C4-2B (cell line): ENCODE measurements at regions not wholly inside any gene's neighbourhood (a gene's known extent, or its start where the extent isn't known, plus 50 kb on each side); places are given as distances from the start of the nearest gene placed in this dataset.

Experiments
- H3K27ac ChIP-seq: fragments of 450-650 bp; 2 replicates; pipeline ENCODE4 v1.5.1; 2017
- CTCF ChIP-seq: fragments of 450-650 bp; conservative IDR thresholded peaks from 2 replicates; pipeline ENCODE4 v1.5.1; 2017; ENCODE audit warnings: mild to moderate bottlenecking
- ZFX ChIP-seq: fragments of 450-650 bp; IDR thresholded peaks from 2 replicates; pipeline ENCODE4 v1.6.1; 2017

- no peak for TF ChIP-seq CTCF
- no peak for TF ChIP-seq ZFX
- no peak overlapping the region for H3K27ac ChIP-seq
Observed at GRCh38 chr4:36492590-36492989, 211.2 kb downstream of the DTHD1 start.

GRCh38 chr4:36493251-36493650 is 211.8 kb downstream of the DTHD1 start:
- H3K27ac ChIP-seq, result no peak overlapping the region

GRCh38 chr4:36494016-36494415 is 212.6 kb downstream of the DTHD1 start:
- TF ChIP-seq CTCF (no peak), ZFX (no peak)

More at GRCh38 chr4:36493251-36493650, 211.8 kb downstream of the DTHD1 start:
- TF ChIP-seq CTCF, result no peak
- no peak for TF ChIP-seq ZFX

GRCh38 chr4:36494747-36495146 is 213.3 kb downstream of the DTHD1 start:
- TF ChIP-seq CTCF, result no peak
- TF ChIP-seq ZFX, result no peak
- H3K27ac ChIP-seq, result no peak overlapping the region

More at GRCh38 chr4:36494016-36494415, 212.6 kb downstream of the DTHD1 start:
- no peak overlapping the region for H3K27ac ChIP-seq

- no peak overlapping the region for H3K27ac ChIP-seq
- no peak for TF ChIP-seq ZFX
Observed at GRCh38 chr4:36502350-36502749, 220.9 kb downstream of the DTHD1 start.

GRCh38 chr4:36508394-36508793 is 227.0 kb downstream of the DTHD1 start:
- TF ChIP-seq CTCF, result no peak
- no peak for TF ChIP-seq ZFX
- no peak overlapping the region for H3K27ac ChIP-seq

- no peak overlapping the region for H3K27ac ChIP-seq
- no peak for TF ChIP-seq ZFX
- TF ChIP-seq CTCF, result no peak
Observed at GRCh38 chr4:36509845-36510244, 228.4 kb downstream of the DTHD1 start.

GRCh38 chr4:36511785-36512184 is 230.4 kb downstream of the DTHD1 start:
- no peak overlapping the region for H3K27ac ChIP-seq
- TF ChIP-seq ZFX, result no peak
- no peak for TF ChIP-seq CTCF
